ENCODE measurements at regions not wholly inside any gene's neighbourhood (a gene's known extent, or its start where the extent isn't known, plus 50 kb on each side); places are given as distances from the start of the nearest gene placed in this dataset.

- no peak overlapping the region for H3K4me2 ChIP-seq (ENCODE audit: extremely low read depth, insufficient read depth, low read length)
- DNase-seq (ENCODE audit: low read depth in 2 of 2) = no peak
- no peaks in the 10 kb centered on the region for H4K20me1 ChIP-seq (ENCODE audit: control insufficient read depth, extremely low read depth, insufficient read depth, low read length)
- H3K27me3 ChIP-seq (ENCODE audit: control insufficient read depth, insufficient read depth, low read length) = no peaks in the 10 kb centered on the region
- no peak overlapping the region for H2AFZ ChIP-seq (ENCODE audit: low read length)
- no peaks in the 10 kb centered on the region for H3K4me1 ChIP-seq (ENCODE audit: control insufficient read depth, extremely low read depth, insufficient read depth, low read length)
- H3K4me3 ChIP-seq (replicated peaks in 1 of 4; ENCODE audit: control extremely low read depth in 1 of 4, insufficient read depth in 1 of 4, low read depth in 3 of 4, low read length in 4 of 4) = no peak overlapping the region
- H3K9ac ChIP-seq (ENCODE audit: insufficient read depth, low read length) = no peak overlapping the region
- H3K27ac ChIP-seq (ENCODE audit: insufficient read depth, low read length) = no peak overlapping the region
- no peak for TF ChIP-seq EZH2 (IDR thresholded peaks at IDR 0.05; ENCODE audit: low read length, missing control alignments)
- no peak for TF ChIP-seq CTCF (conservative IDR thresholded peaks at IDR 0.05 in 1 of 2, IDR thresholded peaks at IDR 0.05 in 1 of 2; ENCODE audit: low read depth in 1 of 2, low read length in 2 of 2)
- no peaks in the 10 kb centered on the region for H3K79me2 ChIP-seq (ENCODE audit: control insufficient read depth, insufficient read depth, low read length)
- H3K9me3 ChIP-seq (ENCODE audit: control insufficient read depth, insufficient read depth, low read depth, low read length) = no peaks in the 10 kb centered on the region
- no peaks in the 10 kb centered on the region for H3K36me3 ChIP-seq (ENCODE audit: control insufficient read depth, insufficient read depth, low read length)
Measured at GRCh38 chr4:123640824-123641223, 244.2 kb downstream of the SPRY1 start.

- Histone ChIP-seq H3K27me3 (ENCODE audit: control insufficient read depth, insufficient read depth, low read length) (no peaks in the 10 kb centered on the region), H3K36me3 (ENCODE audit: control insufficient read depth, insufficient read depth, low read length) (no peaks in the 10 kb centered on the region), H3K79me2 (ENCODE audit: control insufficient read depth, insufficient read depth, low read length) (no peaks in the 10 kb centered on the region), H2AFZ (ENCODE audit: low read length) (no peak overlapping the region), H3K9ac (ENCODE audit: insufficient read depth, low read length) (no peak overlapping the region), H3K4me3 (replicated peaks in 1 of 4; ENCODE audit: control extremely low read depth in 1 of 4, insufficient read depth in 1 of 4, low read depth in 3 of 4, low read length in 4 of 4) (no peak overlapping the region), H4K20me1 (ENCODE audit: control insufficient read depth, extremely low read depth, insufficient read depth, low read length) (no peaks in the 10 kb centered on the region), H3K9me3 (ENCODE audit: control insufficient read depth, insufficient read depth, low read depth, low read length) (no peaks in the 10 kb centered on the region), H3K27ac (ENCODE audit: insufficient read depth, low read length) (no peak overlapping the region), H3K4me1 (ENCODE audit: control insufficient read depth, extremely low read depth, insufficient read depth, low read length) (no peaks in the 10 kb centered on the region), H3K4me2 (ENCODE audit: extremely low read depth, insufficient read depth, low read length) (no peak overlapping the region)
- no peak for DNase-seq (ENCODE audit: low read depth in 2 of 2)
- TF ChIP-seq CTCF (conservative IDR thresholded peaks at IDR 0.05 in 1 of 2, IDR thresholded peaks at IDR 0.05 in 1 of 2; ENCODE audit: low read depth in 1 of 2, low read length in 2 of 2) (no peak), EZH2 (IDR thresholded peaks at IDR 0.05; ENCODE audit: low read length, missing control alignments) (no peak)
Measured at GRCh38 chr4:123643691-123644090, 247.1 kb downstream of the SPRY1 start.

GRCh38 chr4:123649250-123649644 is 252.7 kb downstream of the SPRY1 start:
- Histone ChIP-seq H2AFZ (ENCODE audit: low read length) (peak overlapping the region; percentile 44), H3K27me3 (ENCODE audit: control insufficient read depth, insufficient read depth, low read length) (no peaks in the 10 kb centered on the region), H3K79me2 (ENCODE audit: control insufficient read depth, insufficient read depth, low read length) (no peaks in the 10 kb centered on the region), H3K9ac (ENCODE audit: insufficient read depth, low read length) (no peak overlapping the region), H3K9me3 (ENCODE audit: control insufficient read depth, insufficient read depth, low read depth, low read length) (no peaks in the 10 kb centered on the region), H3K36me3 (ENCODE audit: control insufficient read depth, insufficient read depth, low read length) (no peaks in the 10 kb centered on the region), H3K27ac (ENCODE audit: insufficient read depth, low read length) (peak overlapping the region; percentile 33), H4K20me1 (ENCODE audit: control insufficient read depth, extremely low read depth, insufficient read depth, low read length) (no peaks in the 10 kb centered on the region), H3K4me2 (ENCODE audit: extremely low read depth, insufficient read depth, low read length) (peak overlapping the region; percentile 73), H3K4me3 (replicated peaks in 1 of 4; ENCODE audit: control extremely low read depth in 1 of 4, insufficient read depth in 1 of 4, low read depth in 3 of 4, low read length in 4 of 4) (no peak overlapping the region), H3K4me1 (ENCODE audit: control insufficient read depth, extremely low read depth, insufficient read depth, low read length) (peaks cover 9% of the 10 kb centered on the region)
- DNase-seq (ENCODE audit: low read depth in 2 of 2) = no peak
- no peak for TF ChIP-seq EZH2 (IDR thresholded peaks at IDR 0.05; ENCODE audit: low read length, missing control alignments)
- TF ChIP-seq CTCF (conservative IDR thresholded peaks at IDR 0.05 in 1 of 2, IDR thresholded peaks at IDR 0.05 in 1 of 2; ENCODE audit: low read depth in 1 of 2, low read length in 2 of 2) = no peak

Data from fibroblast of lung (primary cell).